ENCODE measurements at regions not wholly inside any gene's neighbourhood (a gene's known extent, or its start where the extent isn't known, plus 50 kb on each side); places are given as distances from the start of the nearest gene placed in this dataset.

- ATAC-seq (no peak), DNase-seq (ENCODE audit: extremely low read depth in 1 of 4, low spot score in 3 of 4) (no peak), FAIRE-seq (no peak)
- Histone ChIP-seq H3K27ac (ENCODE audit: extremely low read depth, low read depth, low read length) (no peak overlapping the region), H3K36me3 (ENCODE audit: control insufficient read depth, insufficient read depth, low read length) (no peaks in the 10 kb centered on the region), H3K27me3 (ENCODE audit: control insufficient read depth in 2 of 2, insufficient read depth in 2 of 2, low read length in 2 of 2) (no peaks in the 10 kb centered on the region), H2AFZ (ENCODE audit: low read depth, low read length) (no peak overlapping the region), H3K4me1 (replicated peaks in 1 of 2; ENCODE audit: control insufficient read depth in 2 of 2, insufficient read depth in 2 of 2, low read length in 2 of 2) (no peaks in the 10 kb centered on the region), H3K4me2 (ENCODE audit: insufficient read depth, low read length) (no peak overlapping the region), H3K9me1 (ENCODE audit: control insufficient read depth, insufficient read depth, low read length) (no peaks in the 10 kb centered on the region), H3K9me3 (replicated peaks; ENCODE audit: control insufficient read depth, insufficient read depth, low read depth, low read length) (no peaks in the 10 kb centered on the region), H3K4me3 (no peak overlapping the region), H3K79me2 (ENCODE audit: control insufficient read depth, insufficient read depth, low read length) (no peaks in the 10 kb centered on the region), H3K9ac (ENCODE audit: insufficient read depth in 1 of 2, low read depth in 2 of 2, low read length in 2 of 2) (no peak overlapping the region), H4K20me1 (replicated peaks; ENCODE audit: control insufficient read depth, insufficient read depth, low read length) (no peaks in the 10 kb centered on the region)
- in situ Hi-C loops (cut with MboI) (loop anchor here (25.0 kb wide), 1 partner anchor 1894 kb away; no protein-coding TSS in a partner anchor), intact Hi-C loops (cut with micrococcal nuclease) (no loop called here)
- POLR2A ChIA-PET = no interaction called here
- under 1% methylated on average over 15 of the region's 15 CpGs for WGBS (ENCODE audit: insufficient coverage, low coverage, missing lambda C conversion rate)
- BruUV-seq (replicated peaks) = no TSS peak
- TF ChIP-seq SIN3B (IDR thresholded peaks at IDR 0.05; ENCODE audit: low read depth) = no peak
- TF ChIP-seq CTBP1 (IDR thresholded peaks at IDR 0.05; ENCODE audit: borderline replicate concordance) = no peak
- CTCF ChIA-PET (ENCODE audit: low intra/inter-chr PET ratio) = no interaction called here
Observed at GRCh38 chr5:113692891-113693457, 179.5 kb downstream of the YTHDC2 start.

GRCh38 chr5:113693701-113694100 lies 180.2 kb downstream of the YTHDC2 start:
- H3K9me1 ChIP-seq (ENCODE audit: control insufficient read depth, insufficient read depth, low read length) = no peaks in the 10 kb centered on the region
- H3K4me3 ChIP-seq = no peak overlapping the region
- no peaks in the 10 kb centered on the region for H3K27me3 ChIP-seq (ENCODE audit: control insufficient read depth in 2 of 2, insufficient read depth in 2 of 2, low read length in 2 of 2)
- in situ Hi-C loops (cut with MboI) (loop anchor here (25.0 kb wide), 1 partner anchor 1894 kb away; no protein-coding TSS in a partner anchor), intact Hi-C loops (cut with micrococcal nuclease) (no loop called here)
- TF ChIP-seq CLOCK (CRISPR knock-in tag; IDR thresholded peaks at IDR 0.05; ENCODE audit: borderline replicate concordance) = no peak
- no peak for TF ChIP-seq NR2C2 (CRISPR knock-in tag; IDR thresholded peaks at IDR 0.05)
- no peak for TF ChIP-seq NR2C2 (tag; IDR thresholded peaks at IDR 0.05)
- TF ChIP-seq TAL1 (IDR thresholded peaks at IDR 0.05) = no peak
- TF ChIP-seq LCOR (CRISPR knock-in tag; IDR thresholded peaks at IDR 0.05) = no peak
- TF ChIP-seq NR2C1 (IDR thresholded peaks at IDR 0.05) = no peak
- no peak for TF ChIP-seq NR2C1 (tag; IDR thresholded peaks at IDR 0.05)
- DNase-seq (ENCODE audit: extremely low read depth in 1 of 4, low spot score in 3 of 4) (no peak), FAIRE-seq (no peak), ATAC-seq (no peak)
- ChIA-PET CTCF (ENCODE audit: low intra/inter-chr PET ratio) (no interaction called here), POLR2A (no interaction called here)
- H3K27ac ChIP-seq (ENCODE audit: extremely low read depth, low read depth, low read length) = no peak overlapping the region
- no peaks in the 10 kb centered on the region for H3K79me2 ChIP-seq (ENCODE audit: control insufficient read depth, insufficient read depth, low read length)
- H3K4me1 ChIP-seq (replicated peaks in 1 of 2; ENCODE audit: control insufficient read depth in 2 of 2, insufficient read depth in 2 of 2, low read length in 2 of 2) = no peaks in the 10 kb centered on the region
- H4K20me1 ChIP-seq (replicated peaks; ENCODE audit: control insufficient read depth, insufficient read depth, low read length) = no peaks in the 10 kb centered on the region
- H3K9ac ChIP-seq (ENCODE audit: insufficient read depth in 1 of 2, low read depth in 2 of 2, low read length in 2 of 2) = no peak overlapping the region
- H2AFZ ChIP-seq (ENCODE audit: low read depth, low read length) = no peak overlapping the region
- no peaks in the 10 kb centered on the region for H3K36me3 ChIP-seq (ENCODE audit: control insufficient read depth, insufficient read depth, low read length)
- 2% methylated on average over 4 of the region's 4 CpGs for WGBS (ENCODE audit: insufficient coverage, low coverage, missing lambda C conversion rate)
- H3K4me2 ChIP-seq (ENCODE audit: insufficient read depth, low read length) = no peak overlapping the region
- no TSS peak for BruUV-seq (replicated peaks)
- no peaks in the 10 kb centered on the region for H3K9me3 ChIP-seq (replicated peaks; ENCODE audit: control insufficient read depth, insufficient read depth, low read depth, low read length)
